OCI-LY3 (cell line): ENCODE measurements at regions not wholly inside any gene's neighbourhood (a gene's known extent, or its start where the extent isn't known, plus 50 kb on each side); places are given as distances from the start of the nearest gene placed in this dataset.

Source experiments
- H2AFZ ChIP-seq: fragments of 200-600, 300-600 bp; shearing (Covaris generic); 2 replicates; pipeline ENCODE4 v1.6.0; 2014; ENCODE audit warnings: antibody characterized with exemption, low read depth, low read length
- H3K27ac ChIP-seq: fragments of 200-600, 300-600 bp; sonication (generic); 2 replicates; pipeline ENCODE4 v1.5.1; 2014; ENCODE audit warnings: mild to moderate bottlenecking, low read length, moderate library complexity, mixed read lengths
- H3K27me3 ChIP-seq: fragments of 200-600, 300-600 bp; sonication (generic); 2 replicates; pipeline ENCODE4 v1.6.1; 2014; ENCODE audit warnings: low read depth, low read length, mixed read lengths
- H3K36me3 ChIP-seq: fragments of 200-600, 300-600 bp; sonication (generic); replicated peaks from 2 replicates; pipeline ENCODE3; 2014; ENCODE audit warnings: low read depth, low read length, mixed read lengths
- H3K4me1 ChIP-seq: fragments of 300-600, 200-600 bp; sonication (generic); 2 replicates; pipeline ENCODE4 v1.6.1; 2014; ENCODE audit warnings: low read length, mixed read lengths
- H3K4me2 ChIP-seq: fragments of 200-600, 300-600 bp; sonication (generic); 2 replicates; pipeline ENCODE4 v1.6.1; 2014; ENCODE audit warnings: low read length, mixed read lengths
- H3K4me3 ChIP-seq: fragments of 300-600, 200-600 bp; sonication (generic); 2 replicates; pipeline ENCODE4 v1.5.1; 2014; ENCODE audit warnings: antibody characterized with exemption, mild to moderate bottlenecking, low read length, moderate library complexity
- H3K79me2 ChIP-seq: fragments of 300-600, 200-600 bp; shearing (Covaris generic); 2 replicates; pipeline ENCODE4 v1.6.1; 2014; ENCODE audit warnings: mild to moderate bottlenecking, low read length, mixed read lengths
- H3K9ac ChIP-seq: fragments of 300-600, 200-600 bp; shearing (Covaris generic); 2 replicates; pipeline ENCODE4 v1.6.0; 2014; ENCODE audit warnings: mild to moderate bottlenecking, low read length, moderate library complexity
- H3K9me3 ChIP-seq: fragments of 200-600, 300-600 bp; shearing (Covaris generic); 2 replicates; pipeline ENCODE4 v1.6.1; 2014; ENCODE audit warnings: low read length, mixed read lengths; ENCODE audit not compliant: insufficient read depth
- H4K20me1 ChIP-seq: fragments of 200-600, 300-600 bp; sonication (generic); 2 replicates; pipeline ENCODE4 v1.6.1; 2016; ENCODE audit warnings: low read length, mixed read lengths; ENCODE audit not compliant: insufficient read depth
- EZH2phosphoT487 ChIP-seq: fragments of 200-600 bp; shearing (Covaris generic); IDR thresholded peaks from 2 replicates; pipeline ENCODE4 v1.6.1; 2018; ENCODE audit warnings: antibody characterized with exemption, mixed run types, low read depth
- TF ChIP-seq, protein P1 (sequence below): fragments of 200-600, 300-600 bp; sonication (generic); IDR thresholded peaks from 2 replicates; pipeline ENCODE4 v1.5.1; 2014; ENCODE audit warnings: antibody characterized with exemption, low read length, low read depth

DNA sequence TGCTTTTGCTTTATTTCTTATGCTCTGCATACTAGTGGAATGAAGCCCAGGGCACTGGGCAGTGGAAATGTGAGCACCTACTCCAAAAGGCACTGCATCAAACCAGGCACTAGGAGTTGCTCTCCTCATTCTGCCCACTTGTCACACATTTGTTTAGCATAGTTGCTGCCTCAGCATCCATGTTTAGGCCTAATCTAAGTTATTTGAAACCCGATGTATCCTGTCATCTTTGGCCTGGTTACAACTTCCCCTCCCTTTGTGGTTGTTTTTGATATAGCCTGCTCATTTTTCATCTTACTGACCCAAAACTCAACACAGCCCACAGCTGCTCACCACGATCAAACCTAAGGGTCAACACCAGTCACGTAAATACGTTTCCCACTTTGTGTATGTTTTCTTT, 82.2 kb upstream of the SELENOK start:
- no peaks in the 10 kb centered on the region for H3K4me1 ChIP-seq
- H3K9me3 ChIP-seq: peaks cover 14% of the 10 kb centered on the region; the same call in 1 of the 2 replicates
- H2AFZ ChIP-seq: no peak overlapping the region
- no peaks in the 10 kb centered on the region for H4K20me1 ChIP-seq
- TF ChIP-seq EZH2phosphoT487: no peak
- TF ChIP-seq, protein P1, sequence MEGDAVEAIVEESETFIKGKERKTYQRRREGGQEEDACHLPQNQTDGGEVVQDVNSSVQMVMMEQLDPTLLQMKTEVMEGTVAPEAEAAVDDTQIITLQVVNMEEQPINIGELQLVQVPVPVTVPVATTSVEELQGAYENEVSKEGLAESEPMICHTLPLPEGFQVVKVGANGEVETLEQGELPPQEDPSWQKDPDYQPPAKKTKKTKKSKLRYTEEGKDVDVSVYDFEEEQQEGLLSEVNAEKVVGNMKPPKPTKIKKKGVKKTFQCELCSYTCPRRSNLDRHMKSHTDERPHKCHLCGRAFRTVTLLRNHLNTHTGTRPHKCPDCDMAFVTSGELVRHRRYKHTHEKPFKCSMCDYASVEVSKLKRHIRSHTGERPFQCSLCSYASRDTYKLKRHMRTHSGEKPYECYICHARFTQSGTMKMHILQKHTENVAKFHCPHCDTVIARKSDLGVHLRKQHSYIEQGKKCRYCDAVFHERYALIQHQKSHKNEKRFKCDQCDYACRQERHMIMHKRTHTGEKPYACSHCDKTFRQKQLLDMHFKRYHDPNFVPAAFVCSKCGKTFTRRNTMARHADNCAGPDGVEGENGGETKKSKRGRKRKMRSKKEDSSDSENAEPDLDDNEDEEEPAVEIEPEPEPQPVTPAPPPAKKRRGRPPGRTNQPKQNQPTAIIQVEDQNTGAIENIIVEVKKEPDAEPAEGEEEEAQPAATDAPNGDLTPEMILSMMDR: no peak
- no peaks in the 10 kb centered on the region for H3K36me3 ChIP-seq
- H3K27me3 ChIP-seq: peaks cover 4% of the 10 kb centered on the region; the same call in 1 of the 2 replicates
- no peaks in the 10 kb centered on the region for H3K79me2 ChIP-seq
- no peak overlapping the region for H3K9ac ChIP-seq
- H3K4me3 ChIP-seq: no peak overlapping the region
- no peak overlapping the region for H3K27ac ChIP-seq
- no peak overlapping the region for H3K4me2 ChIP-seq

- no peak overlapping the region for H2AFZ ChIP-seq
- H4K20me1 ChIP-seq: no peaks in the 10 kb centered on the region
- H3K27ac ChIP-seq: no peak overlapping the region
- no peaks in the 10 kb centered on the region for H3K79me2 ChIP-seq
- H3K4me2 ChIP-seq: no peak overlapping the region
- no peak overlapping the region for H3K4me3 ChIP-seq
- H3K27me3 ChIP-seq: no peaks in the 10 kb centered on the region
- TF ChIP-seq, protein P1: no peak
- TF ChIP-seq EZH2phosphoT487: no peak
- H3K9me3 ChIP-seq: peaks cover 14% of the 10 kb centered on the region
- no peaks in the 10 kb centered on the region for H3K4me1 ChIP-seq
- no peaks in the 10 kb centered on the region for H3K36me3 ChIP-seq
- H3K9ac ChIP-seq: no peak overlapping the region
Observed at GRCh38 chr3:53970661-53971060, 79.0 kb upstream of the SELENOK start.

DNA sequence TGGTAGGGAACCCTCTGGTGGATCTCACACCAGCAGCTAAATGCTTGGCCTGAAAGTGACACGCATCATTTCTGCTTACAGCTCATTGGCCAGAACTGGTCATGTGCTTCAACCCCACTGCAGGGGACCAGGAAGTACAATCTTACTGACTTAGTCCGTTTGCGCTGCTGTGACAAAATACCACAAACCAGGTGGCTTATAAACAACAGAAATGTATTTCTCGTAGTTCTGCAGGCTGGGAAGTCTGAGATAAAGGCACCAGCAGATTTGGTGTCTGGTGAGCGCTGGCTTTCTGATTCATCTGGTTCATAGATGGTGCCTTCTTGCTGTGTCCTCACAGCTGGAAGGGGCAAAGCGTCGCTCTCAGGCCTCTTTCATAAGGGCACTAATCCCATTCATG, 77.4 kb upstream of the SELENOK start:
- Histone ChIP-seq H3K4me3 (no peak overlapping the region), H3K27ac (no peak overlapping the region), H2AFZ (no peak overlapping the region), H3K9me3 (peaks cover 7% of the 10 kb centered on the region), H3K36me3 (no peaks in the 10 kb centered on the region), H3K27me3 (no peaks in the 10 kb centered on the region), H3K4me1 (no peaks in the 10 kb centered on the region), H4K20me1 (no peaks in the 10 kb centered on the region), H3K9ac (no peak overlapping the region), H3K79me2 (no peaks in the 10 kb centered on the region), H3K4me2 (no peak overlapping the region)
- TF ChIP-seq, protein P1: no peak
- no peak for TF ChIP-seq EZH2phosphoT487

DNA sequence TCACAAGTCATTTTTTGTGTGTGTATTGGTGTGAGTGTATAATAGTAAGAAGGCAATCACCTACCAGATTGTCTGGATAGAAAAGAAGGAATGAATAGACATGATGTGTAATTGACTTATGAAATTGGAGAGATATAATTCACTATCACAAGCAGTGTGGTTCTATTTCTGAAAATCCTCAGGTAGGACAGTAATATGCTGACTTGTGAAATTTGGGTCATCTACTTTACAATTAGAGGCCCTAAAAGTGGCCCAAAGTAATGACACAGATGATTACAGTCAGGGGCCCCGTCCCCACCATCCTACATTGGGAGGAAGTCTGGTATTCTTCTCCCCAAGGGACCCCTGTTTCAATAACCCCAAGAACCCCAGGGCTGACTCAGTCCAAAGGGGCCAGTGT, 73.6 kb upstream of the SELENOK start:
- no peaks in the 10 kb centered on the region for H4K20me1 ChIP-seq
- H2AFZ ChIP-seq: no peak overlapping the region
- H3K9me3 ChIP-seq: no peaks in the 10 kb centered on the region; the same call in 1 of the 2 replicates
- H3K27ac ChIP-seq: no peak overlapping the region
- TF ChIP-seq, protein P1: no peak
- no peak for TF ChIP-seq EZH2phosphoT487
- H3K27me3 ChIP-seq: no peaks in the 10 kb centered on the region
- no peak overlapping the region for H3K4me3 ChIP-seq
- H3K4me2 ChIP-seq: no peak overlapping the region
- no peaks in the 10 kb centered on the region for H3K79me2 ChIP-seq
- H3K36me3 ChIP-seq: no peaks in the 10 kb centered on the region
- H3K4me1 ChIP-seq: no peaks in the 10 kb centered on the region
- no peak overlapping the region for H3K9ac ChIP-seq
